Spleen (tissue), 11 donors: ENCODE measurements at regions not wholly inside any gene's neighbourhood (a gene's known extent, or its start where the extent isn't known, plus 50 kb on each side); places are given as distances from the start of the nearest gene placed in this dataset.

ENCODE experiments used
- DNase-seq: peaks from one replicate; pipeline ENCODE4 v3.0.0-alpha.2; 2020
- H3K27ac ChIP-seq, 8 donors: fragments of 200-600 bp; sonication (generic) in 7 of 8; 1 replicate in 4 of 8; 2 replicates in 4 of 8; pipeline versions ENCODE4 v1.5.0 to v1.8.0; 2016 to 2021; ENCODE audit warnings: inconsistent platforms in 4 of 8, mild to moderate bottlenecking in 4 of 8, moderate library complexity in 1 of 8
- H3K27me3 ChIP-seq, 7 donors: fragments of 200-600 bp; sonication (generic) in 6 of 7; replicated peaks in 1 of 7; 1 replicate in 4 of 7; 2 replicates in 3 of 7; pipeline versions ENCODE4 v1.5.0 to v1.8.0; 2016 to 2021; ENCODE audit warnings: inconsistent platforms in 3 of 7, mild to moderate bottlenecking in 1 of 7
- H3K36me3 ChIP-seq, 6 donors: fragments of 200-600 bp; sonication (generic) in 5 of 6; 1 replicate in 4 of 6; 2 replicates in 2 of 6; pipeline versions ENCODE4 v1.5.0 to v1.8.0; 2016 to 2021; ENCODE audit warnings: inconsistent platforms in 2 of 6
- H3K4me1 ChIP-seq, 6 donors: fragments of 200-600 bp; sonication (generic) in 5 of 6; 1 replicate in 3 of 6; 2 replicates in 3 of 6; pipeline versions ENCODE4 v1.5.0 to v1.8.0; 2016 to 2021; ENCODE audit warnings: inconsistent platforms in 3 of 6
- H3K4me3 ChIP-seq, 8 donors: fragments of 200-600 bp; sonication (generic) in 7 of 8; 1 replicate in 4 of 8; 2 replicates in 4 of 8; pipeline versions ENCODE4 v1.5.0 to v1.8.0; 2016 to 2021; ENCODE audit warnings: inconsistent platforms in 4 of 8, mild to moderate bottlenecking in 4 of 8, moderate library complexity in 2 of 8
- H3K9me3 ChIP-seq, 8 donors: fragments of 200-600 bp; sonication (generic) in 7 of 8; 1 replicate in 4 of 8; 2 replicates in 4 of 8; pipeline versions ENCODE4 v1.5.0 to v1.8.0; 2016 to 2021; ENCODE audit warnings: inconsistent platforms in 4 of 8
- CTCF ChIP-seq, 11 experiments: fragments of 200-600 bp in 7 of 11; fragments of 450-650 bp in 4 of 11; sonication (generic) in 4 of 11; IDR thresholded peaks in 8 of 11; conservative IDR thresholded peaks in 3 of 11; 1 replicate in 7 of 11; 2 replicates in 4 of 11; pipeline versions ENCODE4 v1.4.0 to v1.8.0; 2016 to 2021; ENCODE audit warnings: antibody characterized with exemption in 11 of 11, inconsistent platforms in 4 of 11, mild to moderate bottlenecking in 1 of 11
- POLR2A ChIP-seq, 3 donors: fragments of 450-650 bp; IDR thresholded peaks; one replicate each; pipeline ENCODE4 v1.5.1; 2017; ENCODE audit warnings: antibody characterized with exemption in 3 of 3, mild to moderate bottlenecking in 1 of 3
- POLR2AphosphoS5 ChIP-seq, 3 donors: sonication (generic); formaldehyde crosslinking; IDR thresholded peaks; one replicate each; pipeline ENCODE4 v1.5.1; 2017; ENCODE audit warnings: antibody characterized with exemption in 3 of 3
- WGBS, 5 donors: extraction: QIAGEN DNeasy Blood & Tissue Kit in 3 of 5; methylation state at CpG; one replicate each; pipeline versions ENCODE4 v1.1.5 to v1.1.7; 2013 to 2018; 5-methylcytosine and 5-hydroxymethylcytosine counted together
- intact Hi-C: fragments of 100-400 bp; cut with DNase I; formaldehyde crosslinking; loops from one replicate; pipeline ENCODE4 v1.15.0; 2023; ENCODE audit warnings: low total_unique reads
- donor health status: healthy with polysubstance abuse.
- donor health status: DM: no; HTN: no; CAD: no; lungs with moderate emphysema.
- donor health status: DM: no; HTN: no; CAD: no.
- donor health status: Bipolar disorder and iron deficiency.
- donor health status: healthy.
- donor health status: DM: no; HTN: no; CAD: no.
- donor health status: DM: yes; HTN: yes; CAD: no.

- no peak for DNase-seq
- WGBS, 5 donors = 67 to 92% (median 83%) methylated on average over 4 of the region's 4 CpGs
- Histone ChIP-seq H3K36me3 (no peaks in the 10 kb centered on the region), H3K9me3 (no peaks in the 10 kb centered on the region), H3K27me3 (no peaks in the 10 kb centered on the region), H3K27ac (no peak overlapping the region), H3K4me1 (no peaks in the 10 kb centered on the region), H3K4me3 (no peak overlapping the region)
- intact Hi-C loops = no loop called here
- TF ChIP-seq POLR2A (IDR thresholded peaks at IDR 0.05) (no peak), POLR2AphosphoS5 (IDR thresholded peaks at IDR 0.05) (no peak), CTCF (IDR thresholded peaks at IDR 0.05 in 8 of 11, conservative IDR thresholded peaks at IDR 0.05 in 3 of 11) (no peak)
Observed at GRCh38 chr7:35399840-35400239, 145.9 kb upstream of the TBX20 start.

GRCh38 chr7:35399216-35399615, 145.3 kb upstream of the TBX20 start:
- no peaks in the 10 kb centered on the region for H3K9me3 ChIP-seq
- H3K4me1 ChIP-seq = no peaks in the 10 kb centered on the region
- H3K27me3 ChIP-seq = no peaks in the 10 kb centered on the region
- no peak overlapping the region for H3K4me3 ChIP-seq
- DNase-seq = no peak
- TF ChIP-seq POLR2AphosphoS5 (IDR thresholded peaks at IDR 0.05) = no peak
- TF ChIP-seq POLR2A (IDR thresholded peaks at IDR 0.05) = no peak
- no peak for TF ChIP-seq CTCF (IDR thresholded peaks at IDR 0.05 in 8 of 11, conservative IDR thresholded peaks at IDR 0.05 in 3 of 11)
- intact Hi-C loops = no loop called here
- H3K27ac ChIP-seq = no peak overlapping the region
- H3K36me3 ChIP-seq = no peaks in the 10 kb centered on the region

GRCh38 chr7:35398518-35398917, 144.6 kb upstream of the TBX20 start:
- Histone ChIP-seq H3K9me3 (no peaks in the 10 kb centered on the region), H3K27ac (no peak overlapping the region), H3K4me1 (no peaks in the 10 kb centered on the region), H3K4me3 (no peak overlapping the region), H3K36me3 (no peaks in the 10 kb centered on the region), H3K27me3 (no peaks in the 10 kb centered on the region)
- TF ChIP-seq POLR2A (IDR thresholded peaks at IDR 0.05) (no peak), CTCF (IDR thresholded peaks at IDR 0.05 in 8 of 11, conservative IDR thresholded peaks at IDR 0.05 in 3 of 11) (no peak), POLR2AphosphoS5 (IDR thresholded peaks at IDR 0.05) (no peak)
- intact Hi-C loops = no loop called here
- 40 to 50% (median 43%) methylated on average over 4 of the region's 4 CpGs for WGBS, 5 donors
- no peak for DNase-seq

- intact Hi-C loops = no loop called here
- WGBS, 5 donors = 78 to 87% (median 79%) methylated on average over 5 of the region's 5 CpGs
- H3K4me1 ChIP-seq = no peaks in the 10 kb centered on the region
- no peak overlapping the region for H3K27ac ChIP-seq
- H3K9me3 ChIP-seq = no peaks in the 10 kb centered on the region
- TF ChIP-seq CTCF (IDR thresholded peaks at IDR 0.05 in 8 of 11, conservative IDR thresholded peaks at IDR 0.05 in 3 of 11) = no peak
- TF ChIP-seq POLR2AphosphoS5 (IDR thresholded peaks at IDR 0.05) = no peak
- DNase-seq = no peak
- no peaks in the 10 kb centered on the region for H3K36me3 ChIP-seq
- peaks cover 0 to 23% (median 0%) of the 10 kb centered on the region in 7 donors for H3K27me3 ChIP-seq
- H3K4me3 ChIP-seq = no peak overlapping the region
Observed at GRCh38 chr7:35390146-35390545, 136.2 kb upstream of the TBX20 start.
